GM12874 (cell line): ENCODE measurements at regions not wholly inside any gene's neighbourhood (a gene's known extent, or its start where the extent isn't known, plus 50 kb on each side); places are given as distances from the start of the nearest gene placed in this dataset.

ENCODE experiments used
- TF ChIP-seq, protein P1 (sequence below): IDR thresholded peaks from 2 replicates; pipeline ENCODE4 v1.5.1; 2011; ENCODE audit warnings: low read depth, mild to moderate bottlenecking, control low read depth, low read length, moderate library complexity; ENCODE audit not compliant: insufficient read depth

GRCh38 chr12:65616022-65616421, 208.3 kb upstream of the HMGA2 start:
- TF ChIP-seq, protein P1, sequence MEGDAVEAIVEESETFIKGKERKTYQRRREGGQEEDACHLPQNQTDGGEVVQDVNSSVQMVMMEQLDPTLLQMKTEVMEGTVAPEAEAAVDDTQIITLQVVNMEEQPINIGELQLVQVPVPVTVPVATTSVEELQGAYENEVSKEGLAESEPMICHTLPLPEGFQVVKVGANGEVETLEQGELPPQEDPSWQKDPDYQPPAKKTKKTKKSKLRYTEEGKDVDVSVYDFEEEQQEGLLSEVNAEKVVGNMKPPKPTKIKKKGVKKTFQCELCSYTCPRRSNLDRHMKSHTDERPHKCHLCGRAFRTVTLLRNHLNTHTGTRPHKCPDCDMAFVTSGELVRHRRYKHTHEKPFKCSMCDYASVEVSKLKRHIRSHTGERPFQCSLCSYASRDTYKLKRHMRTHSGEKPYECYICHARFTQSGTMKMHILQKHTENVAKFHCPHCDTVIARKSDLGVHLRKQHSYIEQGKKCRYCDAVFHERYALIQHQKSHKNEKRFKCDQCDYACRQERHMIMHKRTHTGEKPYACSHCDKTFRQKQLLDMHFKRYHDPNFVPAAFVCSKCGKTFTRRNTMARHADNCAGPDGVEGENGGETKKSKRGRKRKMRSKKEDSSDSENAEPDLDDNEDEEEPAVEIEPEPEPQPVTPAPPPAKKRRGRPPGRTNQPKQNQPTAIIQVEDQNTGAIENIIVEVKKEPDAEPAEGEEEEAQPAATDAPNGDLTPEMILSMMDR: no peak

DNA sequence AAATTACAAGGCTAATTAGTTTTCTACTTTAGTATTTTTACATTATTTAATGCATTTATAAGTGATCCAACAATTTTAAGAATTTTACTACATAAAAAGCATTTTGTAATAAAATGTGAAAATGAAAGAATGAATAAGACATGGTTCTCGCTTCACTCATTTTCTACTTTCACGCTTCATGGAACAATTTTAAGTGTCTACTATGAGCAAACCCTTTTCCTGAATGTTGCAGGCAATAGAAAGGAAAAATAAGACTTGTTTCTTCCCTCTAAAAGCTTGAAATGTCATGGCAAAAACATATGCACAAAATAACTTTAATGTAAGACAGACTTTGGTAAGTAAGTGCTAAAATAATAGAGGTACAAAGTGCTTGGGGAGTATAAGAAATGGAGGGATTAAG, 205.7 kb upstream of the HMGA2 start:
- TF ChIP-seq, protein P1: no peak

- TF ChIP-seq, protein P1: no peak
These were observed 205.3 kb upstream of the HMGA2 start for GRCh38 chr12:65619018-65619417.

GRCh38 chr12:65620046-65620445, 204.2 kb upstream of the HMGA2 start:
- TF ChIP-seq, protein P1: no peak

DNA sequence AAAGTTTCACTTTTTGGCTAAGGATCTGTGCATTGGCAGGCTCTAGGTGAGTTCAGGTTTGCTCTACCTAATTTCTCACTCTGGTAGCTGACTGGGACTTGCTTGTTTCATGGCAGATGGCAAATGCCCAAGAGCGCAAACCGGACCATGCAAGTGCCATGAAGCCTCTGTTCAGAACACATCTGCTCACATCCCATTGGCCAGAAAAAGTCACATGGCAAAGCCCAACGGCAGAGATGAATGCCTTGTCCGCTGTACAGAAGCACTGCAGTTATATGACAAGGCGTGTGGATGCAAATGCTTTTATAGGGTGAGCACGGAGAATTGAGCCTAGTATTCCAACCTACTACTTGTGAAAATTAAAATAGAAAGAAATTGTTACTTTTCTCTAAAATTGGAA, 202.2 kb upstream of the HMGA2 start:
- TF ChIP-seq, protein P1: no peak

DNA sequence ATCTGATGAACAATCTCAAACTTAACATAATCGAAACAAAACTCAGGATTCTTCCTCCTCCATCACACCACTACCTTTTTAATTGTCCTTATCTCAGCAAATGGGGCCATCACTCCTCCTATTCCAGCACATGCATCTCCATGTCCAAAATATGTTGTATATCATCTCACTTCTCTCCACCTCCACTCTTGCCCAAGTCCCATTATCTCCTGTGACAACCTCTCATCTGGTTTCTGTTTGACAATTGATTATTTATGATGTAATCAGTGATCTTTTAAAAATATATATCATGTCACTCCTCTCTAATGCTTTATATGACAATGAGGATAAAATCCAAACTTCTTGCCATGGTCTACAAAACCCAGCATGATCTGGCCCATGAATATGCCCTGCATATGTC, 200.8 kb upstream of the HMGA2 start:
- TF ChIP-seq, protein P1: no peak

- TF ChIP-seq, protein P1: no peak
These were observed 199.7 kb upstream of the HMGA2 start for GRCh38 chr12:65624554-65625086.
